KMS-11 (cell line): ENCODE measurements at regions not wholly inside any gene's neighbourhood (a gene's known extent, or its start where the extent isn't known, plus 50 kb on each side); places are given as distances from the start of the nearest gene placed in this dataset.

Source experiments
- H2AFZ ChIP-seq: fragments of 200-600 bp; sonication (generic); 2 replicates; pipeline ENCODE4 v1.6.1; 2016; ENCODE audit warnings: antibody characterized with exemption, mixed run types, low read depth
- H3K27ac ChIP-seq: fragments of 200-600 bp; sonication (generic); 2 replicates; pipeline ENCODE4 v1.6.1; 2016; ENCODE audit warnings: mild to moderate bottlenecking, mixed run types
- H3K27me3 ChIP-seq: fragments of 200-600 bp; sonication (generic); 2 replicates; pipeline ENCODE4 v1.6.1; 2017; ENCODE audit warnings: mild to moderate bottlenecking, low read depth, mixed run types, moderate library complexity; ENCODE audit not compliant: insufficient read depth
- H3K36me3 ChIP-seq: fragments of 200-600 bp; sonication (generic); 2 replicates; pipeline ENCODE4 v1.6.1; 2017; ENCODE audit warnings: mild to moderate bottlenecking, mixed run types; ENCODE audit not compliant: insufficient read depth
- H3K4me1 ChIP-seq: fragments of 200-600 bp; sonication (generic); 2 replicates; pipeline ENCODE4 v1.6.1; 2016; ENCODE audit warnings: mild to moderate bottlenecking, low read depth, mixed run types; ENCODE audit not compliant: poor library complexity, severe bottlenecking
- H3K4me2 ChIP-seq: fragments of 200-600 bp; sonication (generic); 2 replicates; pipeline ENCODE4 v1.7.0; 2016; ENCODE audit warnings: mild to moderate bottlenecking, mixed run types
- H3K4me3 ChIP-seq: fragments of 200-600 bp; sonication (generic); IDR thresholded peaks from 2 replicates; pipeline ENCODE4 v1.6.1; 2017; ENCODE audit warnings: low read depth, low read length, mixed read lengths; ENCODE audit not compliant: insufficient read depth
- H3K79me2 ChIP-seq: fragments of 200-600 bp; sonication (generic); 2 replicates; pipeline ENCODE4 v1.6.1; 2016; ENCODE audit warnings: low read depth, mixed run types; ENCODE audit not compliant: insufficient read depth
- H3K9ac ChIP-seq: fragments of 200-600 bp; sonication (generic); 2 replicates; pipeline ENCODE4 v1.6.1; 2016; ENCODE audit warnings: mild to moderate bottlenecking, mixed run types
- H4K20me1 ChIP-seq: fragments of 200-600 bp; sonication (generic); 2 replicates; pipeline ENCODE4 v1.6.1; 2016; ENCODE audit warnings: mild to moderate bottlenecking, mixed run types; ENCODE audit not compliant: insufficient read depth
- CTCF ChIP-seq: fragments of 200-600 bp; sonication (generic); conservative IDR thresholded peaks from 2 replicates; pipeline ENCODE4 v1.6.1; 2017; ENCODE audit warnings: low read depth, mild to moderate bottlenecking, antibody characterized with exemption, low read length, moderate library complexity, mixed read lengths

GRCh38 chr4:35772291-35772690 is 472.0 kb downstream of the ARAP2 start:
- Histone ChIP-seq H3K4me2 (no peak overlapping the region), H2AFZ (no peak overlapping the region), H3K9ac (no peak overlapping the region), H3K79me2 (no peaks in the 10 kb centered on the region), H3K4me3 (no peak overlapping the region), H3K4me1 (no peaks in the 10 kb centered on the region), H4K20me1 (no peaks in the 10 kb centered on the region), H3K36me3 (no peaks in the 10 kb centered on the region), H3K27ac (no peak overlapping the region), H3K27me3 (no peaks in the 10 kb centered on the region)
- no peak for TF ChIP-seq CTCF

- no peaks in the 10 kb centered on the region for H3K36me3 ChIP-seq
- H2AFZ ChIP-seq, result no peak overlapping the region
- H3K4me1 ChIP-seq, result no peaks in the 10 kb centered on the region
- no peak for TF ChIP-seq CTCF
- no peak overlapping the region for H3K4me2 ChIP-seq
- no peaks in the 10 kb centered on the region for H3K27me3 ChIP-seq
- no peak overlapping the region for H3K27ac ChIP-seq
- no peaks in the 10 kb centered on the region for H3K79me2 ChIP-seq
- H4K20me1 ChIP-seq, result no peaks in the 10 kb centered on the region
- no peak overlapping the region for H3K4me3 ChIP-seq
- H3K9ac ChIP-seq, result no peak overlapping the region
These were observed 454.3 kb downstream of the ARAP2 start for GRCh38 chr4:35789899-35790574.

GRCh38 chr4:35793045-35793722 is 451.1 kb downstream of the ARAP2 start:
- Histone ChIP-seq H4K20me1 (no peaks in the 10 kb centered on the region), H3K27me3 (no peaks in the 10 kb centered on the region), H3K27ac (no peak overlapping the region), H3K4me3 (no peak overlapping the region), H3K79me2 (no peaks in the 10 kb centered on the region), H3K4me2 (no peak overlapping the region), H2AFZ (no peak overlapping the region), H3K4me1 (no peaks in the 10 kb centered on the region), H3K36me3 (no peaks in the 10 kb centered on the region), H3K9ac (no peak overlapping the region)
- no peak for TF ChIP-seq CTCF

- no peaks in the 10 kb centered on the region for H4K20me1 ChIP-seq
- no peak for TF ChIP-seq CTCF
- H3K27me3 ChIP-seq, result no peaks in the 10 kb centered on the region
These were observed 450.5 kb downstream of the ARAP2 start for GRCh38 chr4:35793766-35794165.

More at GRCh38 chr4:35793766-35794165, 450.5 kb downstream of the ARAP2 start:
- no peak overlapping the region for H3K4me3 ChIP-seq
- no peak overlapping the region for H3K9ac ChIP-seq
- no peak overlapping the region for H3K27ac ChIP-seq
- H2AFZ ChIP-seq, result no peak overlapping the region
- no peaks in the 10 kb centered on the region for H3K79me2 ChIP-seq
- H3K36me3 ChIP-seq, result no peaks in the 10 kb centered on the region
- H3K4me2 ChIP-seq, result no peak overlapping the region
- H3K4me1 ChIP-seq, result no peaks in the 10 kb centered on the region
